Stimulated activated CD4-positive, alpha-beta T cell treated with anti-CD3 and anti-CD28 coated beads, Interleukin-1b, Interleukin-23, amount 100 ng/mL, for 1 hour (primary cell): ENCODE measurements at regions not wholly inside any gene's neighbourhood (a gene's known extent, or its start where the extent isn't known, plus 50 kb on each side); places are given as distances from the start of the nearest gene placed in this dataset.

Experiments
- DNase-seq, 2 donors: peaks; one replicate each; pipeline ENCODE4 v3.0.0-alpha.2; 2020; ENCODE audit warnings: low read depth in 2 of 2

GRCh38 chr1:65486613-65487012, 66.1 kb downstream of the LEPR start:
- no peak for DNase-seq

DNA sequence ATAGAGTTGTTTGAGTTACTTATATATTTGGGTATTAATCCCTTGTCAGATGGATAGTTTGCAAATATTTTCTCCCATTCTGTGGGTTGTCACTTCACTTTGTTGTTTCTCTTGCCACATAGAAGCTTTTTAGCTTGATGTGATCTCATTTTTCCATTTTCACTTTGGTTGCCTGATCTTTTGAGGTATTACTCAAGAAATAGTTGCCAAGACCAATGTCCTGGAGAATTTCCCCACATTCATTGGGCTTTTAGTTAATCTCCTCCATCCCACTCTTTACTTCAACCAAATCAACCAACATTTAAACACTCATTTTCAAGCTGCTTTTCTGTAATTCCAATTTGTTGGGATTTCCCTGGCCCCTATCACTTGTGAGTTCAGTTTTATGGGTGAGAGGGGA, 69.0 kb downstream of the LEPR start:
- DNase-seq, result no peak

DNA sequence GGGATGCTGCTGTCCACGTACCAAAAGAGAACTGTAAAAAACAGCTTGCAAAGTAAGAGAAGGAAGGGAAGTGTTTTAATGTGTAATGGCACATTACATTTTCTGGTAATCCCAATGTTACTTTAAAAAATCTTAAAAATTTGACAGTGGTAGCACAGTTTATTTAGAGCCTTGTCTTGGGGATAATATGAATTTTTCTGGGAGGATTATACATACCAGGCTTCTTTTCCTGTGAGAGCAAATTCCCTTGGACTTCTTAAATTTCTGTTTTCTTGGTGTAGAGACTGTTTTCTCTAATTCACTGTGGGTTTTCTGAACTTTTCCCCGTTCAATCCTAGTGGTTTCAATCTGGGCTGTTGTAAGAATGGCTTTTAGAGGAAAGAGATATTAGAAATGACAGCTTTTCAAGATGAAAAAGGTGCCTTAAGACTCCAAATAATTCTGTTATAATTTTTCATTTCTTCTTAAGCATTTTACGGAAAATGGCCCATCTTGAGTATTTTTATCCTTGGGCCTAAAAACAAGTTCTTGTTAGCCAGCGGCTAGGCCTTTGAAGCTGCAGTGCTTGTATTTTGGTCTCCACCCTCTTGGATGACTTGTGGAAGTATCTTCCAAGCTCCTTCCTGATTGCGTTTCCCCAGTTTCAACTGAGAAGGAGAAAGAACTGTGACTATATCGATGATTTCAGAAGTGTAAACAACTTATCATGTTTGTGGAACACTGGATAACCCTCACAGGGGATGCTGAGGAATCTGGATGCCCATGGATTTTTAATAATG, 70.0 kb downstream of the LEPR start:
- no peak for DNase-seq

- DNase-seq, result no peak
These were observed 71.0 kb downstream of the LEPR start for GRCh38 chr1:65491472-65491871.

DNA sequence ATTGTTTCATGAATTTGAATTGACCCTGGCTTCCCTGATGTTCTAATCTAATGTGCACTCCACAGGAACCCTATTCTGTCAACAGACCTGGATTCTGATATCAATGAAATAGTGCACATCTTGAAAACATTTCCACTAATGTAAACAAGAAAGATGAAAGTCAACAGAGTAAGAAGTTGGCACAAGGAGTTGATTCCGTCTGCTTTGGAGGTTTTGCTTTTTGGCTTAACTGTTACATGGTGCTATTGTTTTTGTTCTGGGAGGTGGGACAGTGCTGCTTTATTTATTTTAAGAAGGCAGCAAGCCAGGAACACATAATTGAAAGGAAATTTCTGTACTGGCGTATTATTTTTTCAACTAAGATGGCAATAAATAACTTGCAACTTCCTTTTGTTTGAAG, 73.3 kb downstream of the LEPR start:
- no peak for DNase-seq

DNA sequence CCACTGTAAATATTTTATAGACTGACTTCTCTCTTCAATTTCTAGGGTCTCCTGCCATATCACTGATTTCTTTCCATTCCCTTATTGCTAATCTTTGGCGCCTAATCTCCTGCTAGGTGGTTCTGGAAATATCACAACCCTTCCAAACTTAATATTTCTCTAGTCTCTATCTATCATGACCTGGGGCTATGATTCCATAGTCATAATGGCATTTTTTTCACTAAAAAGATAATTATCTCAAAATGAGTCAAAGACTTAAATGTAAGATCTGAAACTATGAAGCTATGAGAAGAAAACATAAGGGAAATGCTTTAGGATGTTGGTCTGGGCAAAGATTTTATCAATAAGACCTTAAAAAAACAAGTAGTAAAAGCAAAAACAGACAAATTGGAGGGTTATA, 74.2 kb downstream of the LEPR start:
- no peak for DNase-seq

DNA sequence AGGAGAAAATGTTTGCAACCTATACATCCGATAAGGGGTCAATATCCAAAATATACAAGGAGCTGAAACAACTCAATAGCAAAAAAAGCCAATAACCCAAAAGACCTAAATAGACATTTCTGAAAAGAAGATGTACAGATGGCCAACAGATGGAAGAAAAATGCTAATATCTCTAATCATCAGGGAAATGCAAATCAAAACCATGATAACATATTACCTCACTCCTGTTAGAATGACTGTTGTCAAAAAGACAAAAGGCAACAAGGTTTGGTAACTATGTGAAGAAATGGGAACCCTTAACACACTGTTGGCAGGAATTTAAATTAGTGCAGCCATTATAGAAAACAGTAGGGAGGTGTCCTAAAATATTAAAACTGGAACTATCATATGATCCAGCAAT, 74.7 kb downstream of the LEPR start:
- no peak for DNase-seq

DNA sequence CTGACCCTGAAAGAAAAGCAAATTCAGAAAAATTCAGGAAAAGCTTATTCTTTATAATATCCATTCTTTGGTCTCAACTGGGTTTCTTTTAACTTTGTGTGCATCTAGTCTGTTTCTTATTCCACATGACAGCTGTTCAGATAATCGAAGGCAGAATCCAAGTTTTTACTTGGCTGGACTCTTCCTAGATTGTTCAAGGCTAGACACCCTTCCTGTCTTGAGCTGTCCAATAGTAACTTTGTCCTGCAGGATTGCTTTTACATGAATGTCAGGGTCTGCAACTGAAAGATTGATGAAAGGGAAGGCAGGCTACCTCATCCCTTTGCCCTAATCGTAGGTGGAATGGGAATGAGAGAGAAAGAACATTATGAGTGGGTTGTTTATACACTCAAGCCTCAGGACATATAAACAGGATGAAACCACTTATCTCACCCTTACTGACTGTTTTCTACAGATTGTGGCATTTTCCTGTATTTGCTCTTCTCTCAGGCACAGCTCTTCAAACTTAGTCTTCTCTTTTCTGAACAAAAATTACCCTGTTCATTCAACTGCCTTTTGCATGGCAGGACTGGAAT, 76.9 kb downstream of the LEPR start:
- no peak for DNase-seq

DNA sequence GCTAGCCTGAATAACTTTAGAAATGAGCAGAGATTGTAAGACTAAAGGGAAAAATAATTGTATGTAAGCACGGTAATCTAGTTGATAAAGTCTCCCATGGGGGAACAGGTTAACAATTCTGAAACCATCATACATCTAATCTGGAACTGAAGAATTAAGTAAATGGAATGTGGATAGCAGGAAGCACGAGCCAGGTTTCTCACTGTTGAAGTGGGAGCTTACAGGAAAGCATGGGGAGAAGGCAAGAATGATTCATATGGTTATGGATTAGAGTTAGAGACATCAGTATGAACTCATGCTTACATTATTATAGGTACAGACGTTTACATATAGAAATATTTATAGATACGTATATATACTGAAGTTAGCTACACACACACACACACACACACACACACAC, 83.0 kb downstream of the LEPR start:
- no peak for DNase-seq

- no peak for DNase-seq
These were observed 83.8 kb downstream of the LEPR start for GRCh38 chr1:65504263-65504662.

DNA sequence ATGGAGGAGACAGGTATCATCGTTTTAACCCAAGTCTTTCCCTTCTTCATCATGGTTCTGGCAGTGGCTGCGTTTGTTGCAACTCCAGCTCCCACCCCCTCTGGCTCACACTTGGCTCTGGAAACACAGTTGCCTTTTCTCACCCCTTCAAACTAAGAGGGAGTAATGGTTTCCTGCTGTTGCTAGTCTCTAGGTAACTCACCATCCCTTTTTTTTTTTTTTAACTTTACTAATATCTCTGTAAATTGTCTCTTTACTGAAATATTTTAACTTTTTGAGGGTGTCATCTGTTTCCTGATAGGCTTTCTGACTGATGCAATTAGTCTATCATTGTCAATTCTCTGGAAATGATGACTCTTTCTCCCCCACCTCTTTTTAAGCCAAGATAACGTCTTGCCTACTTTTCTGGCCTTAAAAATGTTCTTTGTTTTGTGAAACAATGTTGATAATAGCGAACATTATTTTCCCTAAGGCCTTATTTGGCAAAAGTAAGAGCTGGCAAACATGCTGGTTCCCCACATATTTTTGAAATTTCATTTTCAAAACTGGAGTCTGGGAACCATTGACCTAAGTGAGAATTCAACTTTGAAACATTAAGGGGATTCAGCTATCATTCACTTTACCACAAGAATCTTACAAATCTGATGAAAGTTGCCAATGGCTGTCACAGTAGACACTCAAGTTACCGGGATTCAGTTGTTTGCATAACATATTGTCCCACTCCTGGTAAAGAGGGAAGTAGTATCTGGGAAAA, 85.3 kb downstream of the LEPR start:
- no peak for DNase-seq

DNA sequence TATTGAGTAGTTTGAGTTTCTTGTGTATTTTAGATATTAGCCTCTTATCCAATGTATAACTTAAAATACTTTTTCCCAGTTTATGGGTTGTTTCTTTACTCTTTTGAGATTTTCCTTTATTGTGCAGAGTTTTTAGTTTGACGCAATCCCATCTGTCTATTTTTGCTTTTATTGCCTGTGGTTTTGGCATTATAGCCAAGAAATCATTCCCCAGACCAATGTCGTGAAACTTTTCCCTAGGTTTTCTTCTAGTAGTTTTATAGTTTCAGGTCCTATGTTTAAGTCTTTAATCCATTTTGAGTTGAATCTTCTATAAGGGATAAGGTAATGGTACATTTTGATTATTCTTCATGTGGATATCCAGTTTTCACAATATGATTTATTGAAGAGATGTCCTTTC, 87.6 kb downstream of the LEPR start:
- DNase-seq, result no peak

DNA sequence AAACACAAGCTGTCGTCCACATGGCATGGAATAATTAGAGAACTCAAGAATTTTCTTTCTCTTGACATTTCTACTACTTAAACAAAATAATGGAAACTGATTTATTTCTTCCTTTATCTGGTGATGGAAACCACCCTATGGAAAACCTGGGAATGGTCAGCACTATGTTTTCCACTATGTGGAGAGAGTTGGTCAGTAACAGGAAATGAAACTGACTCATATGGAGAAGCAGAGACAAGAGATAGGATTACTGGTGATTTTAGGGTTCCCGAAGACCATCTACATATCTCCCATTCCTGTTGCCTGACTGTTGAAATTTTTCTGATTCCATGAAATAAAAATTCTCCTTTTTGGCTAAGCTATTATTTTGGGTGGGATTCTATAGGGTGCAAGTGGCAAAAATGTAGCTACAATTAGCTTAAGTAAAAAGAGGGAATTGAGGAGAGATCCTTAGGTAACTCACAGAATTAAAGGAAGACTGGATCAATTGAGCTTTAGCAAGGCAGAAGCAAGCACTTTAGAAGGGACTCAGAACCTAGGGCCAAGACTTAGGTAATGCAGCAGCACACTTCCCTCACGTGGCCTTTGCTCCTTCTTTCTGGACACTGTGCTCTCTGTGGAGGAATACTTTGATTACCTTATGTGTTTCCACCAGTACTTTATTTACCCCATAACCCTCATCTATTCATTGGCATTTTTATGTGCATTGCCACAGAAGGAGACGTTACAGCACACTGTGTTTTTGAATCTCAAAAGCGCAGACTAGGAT, 89.6 kb downstream of the LEPR start:
- DNase-seq, result no peak

- no peak for DNase-seq
These were observed 90.5 kb downstream of the LEPR start for GRCh38 chr1:65510961-65511360.

GRCh38 chr1:65512383-65512782, 91.9 kb downstream of the LEPR start:
- DNase-seq, result no peak

GRCh38 chr1:65512967-65513780, 92.7 kb downstream of the LEPR start:
- no peak for DNase-seq

GRCh38 chr1:65514041-65514440, 93.6 kb downstream of the LEPR start:
- no peak for DNase-seq

- DNase-seq, result no peak
These were observed 104.4 kb downstream of the LEPR start for GRCh38 chr1:65524931-65525265.

GRCh38 chr1:65525266-65526048, 105.0 kb downstream of the LEPR start:
- DNase-seq, result no peak

GRCh38 chr1:65526049-65526556, 105.6 kb downstream of the LEPR start:
- no peak for DNase-seq

- no peak for DNase-seq
These were observed 106.7 kb downstream of the LEPR start for GRCh38 chr1:65527190-65527589.
